Kidney epithelial cell (primary cell): ENCODE measurements at regions not wholly inside any gene's neighbourhood (a gene's known extent, or its start where the extent isn't known, plus 50 kb on each side); places are given as distances from the start of the nearest gene placed in this dataset.

Source experiments
- DNase-seq: peaks from one replicate; pipeline ENCODE4 v3.0.0-alpha.2; 2010; ENCODE audit warnings: low read depth
- H3K27me3 ChIP-seq: 2 replicates; pipeline ENCODE4 v1.6.0; 2011; ENCODE audit warnings: low read length; ENCODE audit not compliant: control insufficient read depth, insufficient read depth
- H3K36me3 ChIP-seq: 2 replicates; pipeline ENCODE4 v1.5.1; 2011; ENCODE audit warnings: low read length; ENCODE audit not compliant: control insufficient read depth, insufficient read depth
- H3K4me3 ChIP-seq: 2 replicates; pipeline ENCODE4 v1.5.1; 2011; ENCODE audit warnings: low read depth, mild to moderate bottlenecking, control low read depth, low read length
- CTCF ChIP-seq: IDR thresholded peaks from 2 replicates; pipeline ENCODE4 v1.5.1; 2011; ENCODE audit warnings: mild to moderate bottlenecking, moderate library complexity, low read length, control low read depth, inconsistent platforms; ENCODE audit not compliant: insufficient read depth, poor library complexity, severe bottlenecking

- no peaks in the 10 kb centered on the region for H3K36me3 ChIP-seq
- H3K27me3 ChIP-seq: no peaks in the 10 kb centered on the region
- TF ChIP-seq CTCF: no peak
- H3K4me3 ChIP-seq: no peak overlapping the region
- no peak for DNase-seq
Observed at GRCh38 chrX:17939724-17940123, 78.6 kb upstream of the RAI2 start.

GRCh38 chrX:17933856-17934255 lies 72.8 kb upstream of the RAI2 start:
- Histone ChIP-seq H3K27me3 (no peaks in the 10 kb centered on the region), H3K4me3 (no peak overlapping the region), H3K36me3 (no peaks in the 10 kb centered on the region)
- no peak for DNase-seq
- TF ChIP-seq CTCF: no peak

GRCh38 chrX:17932781-17933180 lies 71.7 kb upstream of the RAI2 start:
- Histone ChIP-seq H3K36me3 (no peaks in the 10 kb centered on the region), H3K4me3 (no peak overlapping the region), H3K27me3 (no peaks in the 10 kb centered on the region)
- no peak for DNase-seq
- no peak for TF ChIP-seq CTCF

- Histone ChIP-seq H3K4me3 (no peak overlapping the region), H3K36me3 (no peaks in the 10 kb centered on the region), H3K27me3 (no peaks in the 10 kb centered on the region)
- DNase-seq: no peak
- TF ChIP-seq CTCF: no peak
Observed at GRCh38 chrX:17931855-17932254, 70.8 kb upstream of the RAI2 start.

GRCh38 chrX:17930850-17931249 lies 69.8 kb upstream of the RAI2 start:
- no peaks in the 10 kb centered on the region for H3K27me3 ChIP-seq
- no peak for TF ChIP-seq CTCF
- no peak overlapping the region for H3K4me3 ChIP-seq

GRCh38 chrX:17923546-17923945 lies 62.4 kb upstream of the RAI2 start:
- Histone ChIP-seq H3K4me3 (no peak overlapping the region), H3K27me3 (no peaks in the 10 kb centered on the region), H3K36me3 (no peaks in the 10 kb centered on the region)
- TF ChIP-seq CTCF: no peak
- no peak for DNase-seq

More at GRCh38 chrX:17930850-17931249, 69.8 kb upstream of the RAI2 start:
- H3K36me3 ChIP-seq: no peaks in the 10 kb centered on the region
- DNase-seq: no peak
